HT1080 (cell line): ENCODE measurements at regions not wholly inside any gene's neighbourhood (a gene's known extent, or its start where the extent isn't known, plus 50 kb on each side); places are given as distances from the start of the nearest gene placed in this dataset.

Source experiments
- DNase-seq: peaks from one replicate; pipeline ENCODE4 v3.0.0-alpha.2; 2015; ENCODE audit warnings: low read depth

DNA sequence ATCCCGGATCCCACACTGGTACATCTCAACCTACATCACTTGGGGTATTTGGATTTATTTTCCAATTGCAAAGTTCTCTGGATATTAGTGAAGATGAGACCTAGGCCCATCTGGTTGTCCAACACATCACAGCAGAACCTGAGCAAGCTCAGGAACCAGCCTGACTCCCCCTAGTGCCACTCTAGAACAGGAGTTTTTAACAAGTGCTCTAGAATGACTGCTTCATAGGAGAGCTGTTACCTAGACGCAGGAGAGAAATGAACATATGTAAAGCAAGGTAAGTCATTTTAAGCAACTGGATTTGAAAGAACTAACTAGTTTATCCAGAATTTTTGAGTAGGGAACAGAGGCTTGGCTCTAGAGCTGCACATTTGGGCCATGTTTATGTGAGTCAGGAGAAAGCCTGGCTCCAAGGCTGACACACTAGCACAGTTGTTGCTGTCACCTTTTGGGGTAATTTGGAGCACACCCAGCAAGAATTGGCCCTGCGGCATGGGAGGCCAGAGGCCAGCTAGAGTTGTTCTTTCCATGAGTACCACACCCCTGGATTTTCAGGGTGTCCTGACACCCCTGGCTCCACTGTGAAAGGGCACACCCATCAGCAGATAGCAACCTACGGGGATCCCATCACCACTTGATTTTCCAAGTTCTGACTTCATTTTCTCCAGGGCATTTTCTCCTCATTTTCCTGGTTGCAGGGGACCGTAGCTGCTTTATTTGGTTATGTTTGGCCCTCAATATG lies 110.9 kb upstream of the LPAR1 start:
- no peak for DNase-seq

- DNase-seq: no peak
These were observed 110.1 kb upstream of the LPAR1 start for GRCh38 chr9:111148052-111149017.

DNA sequence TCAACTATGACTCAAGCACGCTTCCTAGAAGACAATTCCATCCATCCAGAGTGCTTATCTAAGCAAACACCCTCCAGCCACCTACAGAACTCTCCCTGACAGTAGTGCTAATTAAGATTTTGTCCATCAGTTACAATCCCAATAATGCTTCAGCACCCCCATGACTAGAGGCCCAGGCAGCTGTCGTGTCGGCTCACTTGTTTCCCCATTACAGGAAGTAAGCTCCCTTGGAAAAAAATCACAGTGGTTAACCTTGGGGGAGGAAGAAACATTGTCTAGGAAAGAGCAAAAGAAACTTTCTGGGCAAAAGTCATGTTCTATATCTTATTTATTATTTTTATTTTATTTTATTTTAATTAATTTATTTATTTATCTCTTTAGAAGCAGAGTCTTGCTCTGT lies 108.8 kb upstream of the LPAR1 start:
- no peak for DNase-seq

DNA sequence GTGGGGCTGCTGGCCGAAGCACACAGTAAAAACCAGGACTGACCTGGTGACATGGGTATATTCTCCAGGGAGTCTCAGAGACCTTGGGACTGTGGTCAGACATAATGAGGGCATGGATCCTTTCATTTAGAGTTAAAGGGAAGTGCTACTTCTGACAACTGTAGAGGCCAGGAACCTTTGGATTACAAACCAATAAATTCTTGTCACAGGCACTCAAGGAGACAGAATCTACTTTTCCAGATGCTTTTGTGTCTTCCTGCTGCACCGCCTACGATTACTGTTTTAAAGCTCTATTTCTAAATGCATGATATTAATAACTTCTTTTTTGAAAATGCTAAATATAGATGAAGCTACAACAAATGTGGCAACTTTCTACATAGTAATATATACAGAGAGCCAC lies 106.5 kb upstream of the LPAR1 start:
- no peak for DNase-seq

DNA sequence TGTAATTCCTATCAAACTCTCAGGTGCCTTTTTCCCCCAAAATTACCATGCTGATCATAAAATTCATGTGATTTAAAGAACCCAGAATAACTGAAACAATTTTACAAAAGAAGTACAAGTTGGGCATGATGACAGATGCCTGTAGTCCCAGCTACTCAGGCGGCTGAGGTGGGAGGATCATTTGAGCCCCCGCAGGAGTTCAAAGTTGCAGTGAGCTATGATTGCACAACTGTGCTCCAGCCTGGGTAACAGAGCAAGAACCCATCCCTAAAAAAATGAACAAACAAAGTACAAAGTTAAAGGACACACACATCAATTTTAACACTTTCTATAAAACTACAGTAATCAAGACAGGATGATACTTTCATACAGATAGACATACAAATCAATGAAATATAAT lies 97.9 kb upstream of the LPAR1 start:
- DNase-seq: no peak

- DNase-seq: no peak
These were observed 92.9 kb upstream of the LPAR1 start for GRCh38 chr9:111131211-111131610.

DNA sequence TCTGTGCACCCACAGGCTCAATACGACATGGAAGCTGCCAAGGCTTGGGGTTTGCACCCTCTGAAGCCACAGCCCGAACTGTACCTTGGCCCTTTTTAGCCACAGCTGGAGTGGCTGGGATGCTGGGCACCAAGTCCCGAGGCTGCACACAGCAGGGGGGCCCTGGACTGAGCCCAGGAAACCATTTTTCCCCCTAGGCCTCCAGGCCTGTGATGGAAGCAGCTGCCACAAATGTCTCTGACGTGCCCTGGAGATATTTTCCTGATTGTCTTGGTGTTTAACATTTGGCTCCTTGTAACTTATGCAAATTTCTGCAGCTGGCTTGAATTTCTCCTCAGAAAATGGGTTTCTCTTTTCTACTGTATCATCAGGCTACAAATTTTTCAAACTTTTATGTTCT lies 82.3 kb upstream of the LPAR1 start:
- DNase-seq: no peak

DNA sequence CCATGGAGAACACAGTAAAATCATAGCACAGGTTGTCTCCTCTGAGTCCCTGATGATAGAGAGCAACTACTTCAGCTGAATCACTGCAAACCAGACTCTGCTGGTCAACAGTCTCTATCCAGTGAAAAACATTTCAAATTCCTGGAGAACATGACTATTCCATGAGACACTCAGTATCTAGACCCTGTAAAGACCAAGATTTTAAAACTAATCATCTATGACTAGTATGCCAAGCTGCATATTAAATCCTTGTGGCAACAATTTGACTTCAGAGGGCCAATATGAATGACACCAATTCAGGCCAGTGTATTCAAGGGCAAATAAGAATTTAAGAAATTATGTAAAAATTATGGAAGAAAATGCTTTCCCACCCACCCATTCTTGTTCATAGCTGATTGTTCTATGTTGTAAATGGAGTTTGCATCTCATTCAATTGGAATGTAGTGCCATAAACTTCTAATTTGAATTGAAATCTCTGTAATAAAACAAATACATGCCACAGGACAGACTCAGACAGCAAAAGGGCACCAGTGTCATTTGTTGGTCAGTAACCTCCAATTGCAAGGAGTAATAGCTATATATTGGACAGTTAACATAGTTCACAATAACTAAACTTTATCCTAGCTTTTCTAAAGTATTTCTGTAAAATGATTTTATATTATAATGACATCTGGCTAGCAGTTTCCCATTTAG lies 80.1 kb upstream of the LPAR1 start:
- no peak for DNase-seq

GRCh38 chr9:111114486-111114885 lies 76.2 kb upstream of the LPAR1 start:
- no peak for DNase-seq

DNA sequence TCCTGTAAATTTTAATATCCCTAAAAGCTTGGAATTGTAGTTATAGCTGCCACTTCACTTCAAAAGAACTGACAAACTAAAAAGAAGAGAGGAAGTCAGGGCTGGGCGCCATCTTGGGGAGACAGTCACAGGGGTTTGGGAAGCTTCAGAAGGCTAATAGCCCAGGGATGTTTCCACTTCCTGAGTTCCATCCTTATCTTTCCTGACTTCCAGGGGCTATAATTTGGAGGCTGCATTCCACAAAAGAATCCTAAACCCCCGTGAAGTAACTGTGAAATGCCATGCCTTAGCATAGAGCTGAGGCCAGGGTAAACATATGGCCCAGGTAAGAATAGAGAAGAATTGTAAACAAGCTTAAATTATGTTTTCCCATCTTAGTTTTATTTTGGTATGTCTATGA lies 75.4 kb upstream of the LPAR1 start:
- no peak for DNase-seq

DNA sequence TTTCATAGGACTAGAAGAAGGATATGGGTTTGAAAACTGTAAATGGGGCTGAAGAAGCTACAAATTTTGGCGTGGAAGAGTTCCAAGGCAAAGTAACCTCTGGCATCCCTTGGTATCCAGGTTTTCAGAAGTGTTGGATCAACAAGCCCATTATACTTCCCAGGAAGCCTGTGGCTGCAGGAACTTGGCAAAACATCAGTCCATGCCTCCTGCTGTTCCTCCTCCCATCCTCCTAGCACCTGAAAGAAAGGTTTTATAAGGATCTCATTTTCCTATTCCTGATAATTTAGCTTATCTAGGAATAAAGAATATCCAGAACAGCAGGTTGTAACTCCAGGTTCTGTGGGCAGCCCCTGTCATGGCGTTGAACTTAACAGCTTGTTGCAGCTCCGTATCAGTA lies 72.5 kb upstream of the LPAR1 start:
- no peak for DNase-seq

GRCh38 chr9:111108946-111109345 lies 70.7 kb upstream of the LPAR1 start:
- peak; percentile 29 for DNase-seq

- DNase-seq: no peak
These were observed 68.9 kb upstream of the LPAR1 start for GRCh38 chr9:111107141-111107540.

DNA sequence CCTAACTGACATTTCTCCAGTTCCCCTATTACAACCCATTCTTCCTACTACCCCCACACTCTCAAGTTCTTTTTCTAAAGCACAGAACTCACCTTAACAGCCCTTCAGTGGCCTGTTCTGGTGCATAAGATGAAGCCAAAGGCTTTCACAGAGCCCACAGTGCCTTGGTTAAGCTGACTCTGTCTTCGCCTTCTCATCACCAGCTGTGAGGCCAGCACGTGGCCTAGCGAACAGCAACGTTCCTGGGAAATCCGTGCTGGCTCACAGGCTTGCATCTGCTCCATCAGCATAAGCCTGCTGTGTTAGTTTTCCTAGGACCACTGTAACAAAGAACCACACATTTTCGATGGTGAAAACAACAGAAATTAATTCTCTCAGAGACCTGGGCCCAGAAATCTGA lies 67.9 kb upstream of the LPAR1 start:
- no peak for DNase-seq

DNA sequence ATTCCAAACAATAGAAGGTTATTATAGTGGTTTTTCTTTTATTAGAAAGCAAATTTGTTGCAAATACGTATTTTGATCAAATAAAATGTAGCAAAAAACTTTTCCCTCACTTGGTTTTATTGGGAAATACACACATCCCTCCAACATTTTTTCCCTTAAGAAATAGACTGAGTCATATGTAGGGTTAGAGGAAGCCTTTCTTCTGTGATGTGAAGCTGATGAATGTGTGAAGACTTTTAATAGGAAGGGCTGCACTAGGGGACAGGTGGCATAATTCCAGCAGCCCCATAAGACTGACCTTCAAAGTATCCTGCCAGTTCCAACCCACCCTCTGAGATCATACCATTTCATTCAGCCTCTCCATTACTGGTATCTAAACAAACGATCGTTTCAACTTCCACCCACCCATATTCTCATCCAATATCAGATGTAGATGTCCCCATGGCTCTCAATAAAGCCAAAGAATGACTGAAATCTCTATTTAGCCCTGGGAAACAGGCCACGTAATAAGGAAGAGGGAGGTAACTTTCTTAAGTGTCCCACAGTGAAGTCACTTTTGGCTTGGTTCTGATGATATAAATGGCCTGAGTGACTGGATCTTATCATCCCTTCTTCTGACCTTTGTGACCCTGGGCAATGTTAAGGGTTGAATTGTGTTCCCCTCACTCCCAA lies 64.7 kb upstream of the LPAR1 start:
- no peak for DNase-seq

GRCh38 chr9:111099199-111100008 lies 61.1 kb upstream of the LPAR1 start:
- DNase-seq: no peak

DNA sequence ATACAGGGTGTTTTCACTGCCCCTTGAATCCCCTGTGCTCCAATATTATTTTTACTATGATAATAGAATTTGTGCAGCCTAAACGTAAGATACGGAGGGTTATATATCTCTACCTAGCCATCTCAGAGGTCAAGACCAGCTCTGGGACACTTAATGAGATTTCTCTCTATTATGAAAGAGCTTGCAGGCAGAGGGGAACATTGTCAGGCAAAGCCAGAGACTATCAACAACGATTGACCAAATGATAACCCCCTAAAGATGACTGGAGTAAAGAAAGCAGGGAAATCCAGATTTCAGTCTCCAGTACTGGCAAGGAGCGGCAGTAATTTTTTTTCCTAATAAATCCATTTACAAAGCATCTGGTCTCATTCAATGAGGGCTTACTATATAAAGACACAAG lies 59.8 kb upstream of the LPAR1 start:
- no peak for DNase-seq

- no peak for DNase-seq
These were observed 57.8 kb upstream of the LPAR1 start for GRCh38 chr9:111096051-111096450.

DNA sequence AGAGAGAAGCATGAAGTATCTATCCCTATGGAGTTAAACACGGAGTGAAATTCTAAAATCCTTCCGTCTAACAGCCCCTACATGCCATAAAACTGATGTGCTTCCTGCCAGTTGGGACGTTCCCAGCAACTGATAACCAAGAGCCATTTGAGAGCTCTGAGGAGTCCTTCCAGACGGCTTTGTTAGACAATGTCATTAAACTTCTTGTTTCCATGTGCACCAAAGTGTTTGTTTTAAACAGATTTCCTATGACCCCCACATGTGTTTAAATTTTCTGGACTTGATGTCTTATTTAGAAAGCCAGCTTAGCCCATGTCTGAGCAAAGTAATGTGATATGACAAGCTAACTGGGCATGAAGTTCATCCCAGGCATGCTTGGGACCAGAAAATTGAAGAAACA lies 57.2 kb upstream of the LPAR1 start:
- DNase-seq: no peak

GRCh38 chr9:111094958-111095357 lies 56.7 kb upstream of the LPAR1 start:
- DNase-seq: no peak
